HG03342 (cell line): ENCODE measurements at regions not wholly inside any gene's neighbourhood (a gene's known extent, or its start where the extent isn't known, plus 50 kb on each side); places are given as distances from the start of the nearest gene placed in this dataset.
"Not testable (repeated sequence)": the region's sequence is repeated elsewhere in the genome, so short reads cannot be mapped to it uniquely, and the experiment has no call there.

ENCODE experiments used
- ATAC-seq: cut with Tn5 transposase; IDR thresholded peaks from one replicate; pipeline ENCODE4 v1.9.1; 2021; ENCODE audit warnings: mild to moderate bottlenecking, moderate library complexity; ENCODE audit not compliant: unreplicated experiment

DNA sequence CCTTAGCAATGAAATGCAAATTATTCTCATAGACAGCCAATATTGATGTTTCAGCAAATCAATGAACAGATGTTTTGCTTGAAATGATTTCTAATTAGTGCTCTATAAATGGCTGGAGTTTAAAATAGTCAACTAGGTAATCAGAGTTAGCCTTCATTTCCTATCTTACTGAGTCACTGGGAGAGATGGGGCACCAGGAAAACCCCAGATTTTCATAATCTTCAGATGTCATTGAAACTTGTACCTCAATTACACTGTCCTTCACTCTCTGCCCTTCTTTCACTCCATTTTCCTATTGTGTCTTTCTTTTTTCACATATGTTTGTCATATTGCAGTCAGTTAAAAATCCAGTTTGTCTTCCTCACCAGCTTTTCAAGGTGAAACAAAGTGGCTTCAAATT lies 92.7 kb downstream of the C12orf75 start:
- no peak for ATAC-seq

DNA sequence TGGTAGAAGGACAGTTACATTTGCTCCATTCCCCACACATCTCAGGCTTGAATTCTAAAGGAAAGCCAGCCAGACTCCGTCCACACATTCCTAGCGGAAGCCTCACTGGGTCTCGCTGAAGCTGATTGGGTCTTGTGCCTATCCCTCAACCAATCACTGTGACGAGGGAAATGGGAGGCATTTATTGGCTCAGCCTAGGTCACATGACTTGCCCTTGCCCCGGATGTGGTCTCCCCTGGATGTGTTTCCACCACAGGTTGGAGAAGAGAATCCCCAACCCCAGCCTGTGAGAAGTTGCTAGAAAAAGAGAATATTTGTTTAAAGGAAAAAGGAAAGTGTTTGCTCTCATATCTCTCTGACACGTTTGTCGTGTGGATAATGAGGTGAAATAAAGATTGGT lies 93.4 kb downstream of the C12orf75 start:
- ATAC-seq: no peak

DNA sequence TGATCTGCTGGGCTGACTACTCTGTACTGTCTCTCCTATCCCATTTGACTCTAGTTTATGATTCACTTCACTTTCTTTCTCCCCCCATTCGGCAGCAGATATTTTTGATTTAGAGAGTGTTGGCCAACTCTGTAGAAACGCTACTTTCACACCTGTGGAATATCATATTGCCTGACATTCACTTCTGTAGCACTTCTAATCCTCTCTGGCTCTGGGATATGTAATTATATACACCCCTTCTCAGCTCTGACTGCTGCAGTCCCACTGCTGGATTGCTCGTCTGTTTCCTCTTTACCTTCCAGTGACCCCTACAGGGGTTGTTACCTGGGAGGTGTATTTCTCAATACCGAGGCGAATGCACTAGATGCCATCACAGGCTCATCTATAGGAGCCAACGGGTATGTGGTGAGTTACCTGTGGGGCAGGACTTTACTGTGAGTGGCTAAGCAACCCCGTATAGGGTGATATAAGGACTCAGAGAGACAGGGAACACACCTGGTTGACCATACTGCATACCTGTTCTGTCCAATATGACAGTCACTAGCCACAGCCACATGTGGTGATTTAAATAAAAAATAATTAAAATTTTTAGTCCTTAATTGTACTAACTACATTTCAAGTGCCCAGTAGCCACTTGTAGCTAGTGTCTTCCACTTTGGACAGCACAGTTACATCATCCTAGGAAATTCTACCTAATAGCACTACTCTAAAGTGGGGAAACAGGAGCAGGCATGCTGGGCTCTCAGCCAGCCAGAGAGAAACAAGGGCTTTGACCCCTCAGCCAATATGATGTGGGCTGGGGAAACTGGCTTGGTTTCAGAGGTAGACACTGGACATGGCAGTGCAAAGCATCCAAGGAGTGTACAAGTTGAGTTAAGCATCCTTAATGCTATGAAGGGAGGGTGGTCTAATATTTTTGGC lies 95.0 kb downstream of the C12orf75 start:
- ATAC-seq: no peak

DNA sequence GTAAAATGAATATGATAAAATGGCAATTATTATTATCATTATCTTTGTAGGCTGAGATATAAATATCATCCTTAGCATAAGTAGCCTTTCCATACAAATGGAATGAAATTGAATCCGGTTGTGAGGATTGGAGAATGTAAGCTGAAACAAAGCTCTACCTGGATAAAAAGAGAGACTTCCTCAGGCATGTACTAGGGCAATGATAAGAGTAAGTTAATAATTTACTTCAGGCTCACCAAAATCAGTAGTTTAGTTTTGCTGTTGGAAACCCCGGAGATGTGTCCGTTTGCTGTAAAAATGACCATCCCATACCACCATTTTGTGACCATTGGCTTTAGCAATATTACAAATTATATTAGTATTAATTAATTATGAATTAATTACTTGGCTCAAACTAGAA lies 96.3 kb downstream of the C12orf75 start:
- ATAC-seq: no peak

DNA sequence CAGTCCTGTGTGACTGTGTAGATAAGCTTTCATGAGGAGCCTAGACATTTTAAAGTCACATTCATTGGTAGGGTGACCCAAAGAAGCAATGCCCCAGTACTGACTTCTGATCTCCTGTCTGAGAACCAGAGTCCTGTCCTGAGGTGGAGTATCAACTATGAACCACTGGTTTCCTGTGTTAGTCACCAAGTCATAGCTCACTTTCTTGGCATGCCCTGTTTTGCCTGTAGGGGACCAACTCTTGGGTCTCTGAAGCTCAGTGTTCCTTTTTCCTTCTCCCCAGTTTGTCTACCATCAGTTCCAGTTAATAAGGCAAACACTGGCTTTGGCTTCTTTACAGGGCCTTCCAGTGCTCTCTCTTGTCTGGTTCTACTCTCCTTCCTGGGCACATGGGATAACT lies 97.4 kb downstream of the C12orf75 start:
- no peak for ATAC-seq

DNA sequence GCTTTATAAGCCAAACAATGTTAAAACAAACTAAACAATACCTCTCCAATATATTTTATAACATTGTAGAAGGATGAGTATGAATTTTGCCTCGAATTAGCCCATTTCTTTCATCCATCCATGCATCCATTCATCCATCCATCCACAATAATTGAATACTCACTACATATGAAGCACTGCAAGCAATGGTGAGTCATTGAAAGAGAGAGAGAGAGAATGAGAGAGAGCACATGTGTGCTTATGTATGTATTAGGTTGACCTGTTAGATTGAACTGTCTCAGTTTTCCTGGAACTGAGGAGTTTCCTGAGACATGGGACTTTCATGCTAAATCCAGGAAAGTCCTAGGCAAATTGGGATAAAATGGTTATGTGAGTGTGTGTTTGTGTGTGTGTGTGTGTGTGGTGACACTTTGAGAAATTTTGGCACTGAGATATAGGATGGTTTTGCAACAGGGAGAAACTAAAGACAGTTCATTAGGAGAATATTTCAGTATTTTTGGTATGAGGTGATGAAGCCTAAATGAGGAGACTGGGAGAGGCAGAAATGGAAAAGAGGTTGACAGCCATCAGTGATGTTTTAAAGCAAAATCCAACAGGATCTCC lies 98.4 kb downstream of the C12orf75 start:
- ATAC-seq: no peak

DNA sequence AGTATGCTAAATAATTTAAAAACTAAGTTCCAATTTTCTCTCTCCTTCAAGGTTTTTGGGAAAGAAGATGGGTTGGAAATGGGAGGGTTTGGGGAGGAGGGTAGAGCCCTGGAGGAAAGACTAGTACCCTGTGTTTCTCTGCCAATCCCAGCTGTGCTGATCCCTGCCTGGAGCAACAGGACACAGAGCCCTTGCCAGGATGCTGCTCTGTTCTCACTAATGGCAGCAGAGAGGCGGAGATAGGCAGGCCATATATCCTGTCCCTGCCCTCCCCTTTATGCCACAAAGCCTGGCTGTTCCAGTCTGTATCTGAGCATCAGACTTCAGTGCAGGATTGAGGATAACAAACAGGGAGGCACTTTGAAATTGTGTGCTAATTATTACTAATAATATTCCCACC lies 99.0 kb downstream of the C12orf75 start:
- ATAC-seq: no peak

DNA sequence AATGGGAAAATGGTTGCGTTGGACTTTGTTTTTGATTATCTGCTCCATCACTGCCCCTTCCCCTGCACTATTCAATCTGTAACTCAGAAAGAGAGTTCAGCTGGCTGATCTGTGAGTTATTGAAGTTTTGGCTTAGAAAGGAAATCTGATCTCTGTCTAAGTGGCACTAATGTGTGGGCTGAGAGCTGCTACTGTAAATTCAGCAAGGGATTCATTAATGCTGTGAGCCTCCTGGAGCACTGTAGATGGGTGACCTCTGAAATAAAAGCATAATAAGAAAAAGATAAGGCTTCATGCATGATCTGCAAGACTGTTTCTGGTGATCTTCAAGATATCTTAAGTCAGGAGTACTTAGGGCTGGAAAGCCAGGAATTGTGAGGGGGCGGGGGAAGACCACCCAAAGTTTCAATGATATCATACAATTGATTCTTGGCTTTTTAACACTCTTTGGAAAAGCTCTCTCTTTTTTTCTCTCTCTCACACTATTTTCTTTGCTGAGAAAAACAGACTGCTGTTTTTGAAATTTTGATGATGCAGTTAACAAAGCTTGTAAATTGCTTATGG lies 101.1 kb downstream of the C12orf75 start:
- ATAC-seq: no peak

DNA sequence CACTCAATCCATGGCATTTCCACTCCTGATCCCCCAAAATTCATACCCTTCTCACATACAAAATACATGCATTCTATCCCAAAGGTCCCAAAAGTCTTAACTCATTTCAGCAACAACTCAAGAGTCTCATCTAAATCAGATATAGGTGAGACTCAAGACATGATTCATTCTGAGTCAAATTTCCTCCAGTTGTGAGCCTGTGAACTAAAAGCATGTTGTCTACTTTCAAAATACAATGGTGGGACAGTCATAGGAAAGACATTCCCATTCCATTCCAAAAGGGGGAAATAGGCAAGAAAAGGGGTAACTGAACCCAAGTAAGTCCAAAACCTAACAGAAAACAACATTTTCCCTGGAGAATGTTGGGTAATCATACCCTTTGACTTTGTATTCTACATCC lies 103.3 kb downstream of the C12orf75 start:
- ATAC-seq: no peak

DNA sequence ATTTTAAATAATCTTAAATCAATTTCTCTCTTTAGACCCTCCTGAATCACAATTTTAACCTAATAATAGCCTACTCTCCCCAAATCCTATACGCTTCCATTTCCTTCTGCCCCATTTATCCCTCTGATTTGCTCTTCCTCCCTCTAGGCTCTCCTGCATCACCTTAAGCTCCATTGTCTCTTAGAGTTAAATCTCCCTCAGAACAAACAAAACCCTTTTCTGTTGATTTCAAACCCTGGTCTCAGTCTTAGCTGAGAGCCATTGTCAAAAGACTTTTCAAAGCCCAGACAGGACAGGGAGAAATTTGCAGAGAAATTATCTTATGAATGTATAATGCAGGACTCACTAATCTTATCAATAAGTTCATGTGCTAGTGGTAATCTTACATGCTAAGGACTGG lies 106.1 kb downstream of the C12orf75 start:
- ATAC-seq: no peak

DNA sequence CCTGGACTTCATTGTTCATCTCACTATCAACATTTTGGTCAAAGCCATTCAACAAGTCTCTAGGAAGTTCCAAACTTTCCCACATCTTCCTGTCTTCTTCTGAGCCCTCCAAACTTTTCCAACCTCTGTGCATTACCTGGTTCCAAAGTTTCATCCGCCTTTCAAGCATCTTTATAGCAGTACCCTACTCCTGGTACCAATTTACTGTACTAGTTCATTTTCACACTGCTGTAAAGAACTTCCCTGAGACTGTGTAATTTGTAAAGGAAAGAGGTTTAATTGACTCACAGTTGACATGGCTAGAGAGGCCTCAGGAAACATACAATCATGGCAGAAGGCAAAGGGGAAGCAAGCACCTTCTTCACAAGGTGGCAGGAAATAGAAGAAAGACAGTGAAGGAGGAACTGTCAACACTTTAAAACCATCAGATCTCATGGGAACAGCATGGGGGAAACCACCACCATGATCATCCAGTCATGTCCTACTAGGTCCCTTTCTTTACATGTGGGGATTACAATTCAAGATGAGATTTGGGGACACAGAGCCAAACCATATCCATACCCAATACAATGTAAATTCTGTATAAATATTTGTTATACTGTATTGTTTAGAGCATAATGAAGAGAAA lies 109.7 kb downstream of the C12orf75 start:
- no peak for ATAC-seq

DNA sequence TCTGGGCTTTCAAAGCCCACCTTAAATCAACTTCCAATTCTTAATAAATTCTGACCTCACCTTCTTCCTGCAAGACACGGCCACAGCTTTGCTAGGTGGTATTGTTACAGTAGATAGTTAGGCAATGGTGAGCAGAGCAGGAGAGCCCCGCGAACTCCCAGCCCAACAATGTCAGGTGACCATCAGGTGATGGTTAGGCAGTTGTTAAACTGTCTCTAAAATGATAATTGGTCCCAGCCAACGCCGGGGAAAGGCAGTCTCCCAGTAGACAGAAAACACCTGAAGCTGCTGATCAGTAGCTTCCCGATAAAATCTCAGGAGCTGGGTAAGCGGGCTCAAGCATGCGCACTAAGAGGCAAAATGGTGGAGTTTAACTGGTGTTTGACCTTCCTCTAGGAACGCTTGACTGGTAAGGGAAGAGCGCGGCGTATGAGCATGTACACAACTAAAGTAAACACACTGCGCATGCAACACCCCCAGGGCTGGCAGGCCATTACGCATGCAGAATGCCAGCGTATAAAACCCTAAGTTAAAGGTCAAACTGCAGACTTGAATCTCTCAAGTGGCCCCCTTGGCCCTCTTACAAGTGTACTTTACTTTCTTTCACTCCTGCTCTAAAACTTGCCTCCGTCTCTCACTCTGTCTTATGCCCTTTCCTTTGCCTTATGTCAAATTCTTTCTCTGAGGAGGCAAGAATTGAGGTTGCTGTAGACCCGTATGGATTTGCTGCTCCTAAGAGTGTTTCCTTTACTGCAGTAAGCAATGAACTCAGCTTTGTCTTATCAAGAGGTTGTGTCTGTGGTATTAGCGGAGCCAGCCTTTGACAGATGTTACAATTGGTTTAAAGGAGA lies 113.5 kb downstream of the C12orf75 start:
- ATAC-seq: no peak

DNA sequence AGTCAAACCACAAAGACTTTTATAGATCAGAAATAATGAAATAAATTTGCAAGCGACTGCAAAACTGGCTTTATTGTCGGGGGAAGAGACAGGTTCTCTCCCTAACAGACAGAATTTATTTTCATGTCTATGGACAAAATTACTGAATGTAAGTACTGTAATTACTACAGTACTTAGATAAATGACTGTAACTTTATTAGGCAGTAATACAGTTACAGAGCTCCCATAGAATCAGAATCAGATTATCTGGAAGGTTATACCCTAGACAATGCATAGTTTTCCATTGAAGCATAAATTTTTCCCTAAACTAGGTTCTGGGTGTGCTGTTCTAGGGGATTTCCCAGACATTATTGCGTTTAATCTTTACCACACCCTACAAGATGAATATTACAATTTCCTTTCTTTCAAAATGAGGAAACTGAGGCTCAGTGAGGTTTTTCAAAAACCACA lies 114.2 kb downstream of the C12orf75 start:
- ATAC-seq: no peak

DNA sequence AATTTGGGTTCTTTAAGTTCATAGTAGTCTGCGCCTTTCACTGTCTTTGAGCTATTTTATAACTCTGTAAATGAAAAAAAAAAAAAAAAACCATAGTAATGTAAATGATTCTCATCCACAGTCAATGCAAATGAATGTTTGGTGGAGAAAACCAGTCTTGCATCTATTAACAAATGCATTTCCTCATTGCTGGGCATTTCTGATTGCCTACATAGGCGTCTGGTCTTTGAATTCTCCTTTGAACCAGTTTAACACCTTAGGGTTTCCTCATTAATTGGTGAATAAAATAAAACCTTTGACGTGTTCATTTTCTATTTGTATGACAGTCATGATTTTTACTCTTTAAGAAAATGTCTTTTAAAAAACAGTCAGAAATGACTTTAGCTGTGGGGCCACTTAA lies 114.8 kb downstream of the C12orf75 start:
- ATAC-seq: no peak

DNA sequence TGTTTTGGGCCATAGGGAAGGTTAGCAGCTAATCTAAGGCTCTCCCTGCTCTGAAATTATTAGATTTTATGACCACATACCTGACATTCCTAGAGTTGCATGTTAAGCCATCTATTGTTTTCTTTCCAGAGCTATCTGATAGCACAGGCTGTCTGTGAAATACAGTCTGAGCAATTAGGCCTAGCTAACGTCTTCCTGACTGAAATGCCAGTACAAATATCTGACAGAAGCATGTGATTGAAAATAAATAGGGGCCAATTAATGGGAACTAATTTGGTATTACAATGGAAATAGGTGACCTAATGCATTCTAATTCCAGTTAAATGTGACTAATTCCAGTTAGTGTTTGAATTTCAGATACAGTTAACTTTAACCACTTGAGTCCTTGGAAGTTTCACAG lies 115.2 kb downstream of the C12orf75 start:
- no peak for ATAC-seq

DNA sequence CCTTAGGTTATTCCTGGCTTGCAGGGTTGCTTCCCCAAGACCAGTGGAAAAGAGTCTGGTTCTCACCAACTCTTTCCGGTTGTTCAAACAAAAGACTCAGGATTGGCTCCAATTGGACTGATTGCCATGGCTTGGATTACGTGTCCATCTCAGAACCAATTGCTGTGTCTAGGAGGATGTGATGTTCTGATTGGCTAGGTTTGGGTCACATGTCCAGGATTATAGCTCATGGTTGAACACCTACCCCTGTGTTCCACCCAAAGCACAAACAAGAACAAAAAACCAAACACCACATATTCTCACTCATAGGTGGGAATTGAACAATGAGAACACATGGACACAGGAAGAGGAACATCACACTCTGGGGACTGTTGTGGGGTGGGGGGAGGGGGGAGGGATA lies 116.0 kb downstream of the C12orf75 start:
- ATAC-seq: not testable (repeated sequence)

DNA sequence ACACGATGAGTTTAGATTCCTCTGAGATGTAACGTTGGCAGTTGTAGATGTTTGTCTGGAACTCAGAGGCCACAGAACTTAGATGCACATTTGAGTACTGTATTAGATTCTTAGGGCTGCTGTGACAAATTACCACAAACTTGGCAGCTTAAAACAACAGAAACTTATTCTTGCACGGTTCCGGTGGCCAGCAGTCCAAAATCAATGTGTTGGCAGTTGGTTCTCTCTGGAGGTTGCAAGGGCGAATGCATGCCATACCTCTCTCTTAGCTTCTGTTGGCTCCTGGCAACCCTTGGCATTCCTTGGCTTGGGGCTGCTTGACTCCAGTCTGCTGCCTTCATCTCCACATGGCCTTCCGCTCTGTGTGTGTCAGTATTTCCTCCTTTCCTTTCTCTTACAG lies 118.9 kb downstream of the C12orf75 start:
- no peak for ATAC-seq

DNA sequence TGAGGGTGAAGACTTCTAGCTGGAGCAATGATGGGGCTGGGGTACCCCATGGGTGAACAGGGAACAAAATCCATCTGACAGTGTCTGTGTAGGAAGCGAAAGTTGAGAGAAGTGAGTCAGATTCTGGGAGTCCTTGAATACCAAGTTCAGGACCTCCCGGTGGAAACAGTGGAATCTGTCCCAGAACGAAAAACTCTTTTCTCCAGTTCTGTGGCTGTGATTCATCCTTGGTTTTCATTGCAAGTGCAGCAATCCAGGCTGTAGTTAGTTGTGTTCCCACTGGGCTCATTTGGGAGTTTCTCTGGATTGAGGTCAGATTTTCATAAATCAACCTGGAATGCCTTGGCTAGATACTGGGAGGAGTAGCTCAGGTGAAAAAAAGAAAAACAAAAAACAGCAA lies 120.7 kb downstream of the C12orf75 start:
- ATAC-seq: no peak

DNA sequence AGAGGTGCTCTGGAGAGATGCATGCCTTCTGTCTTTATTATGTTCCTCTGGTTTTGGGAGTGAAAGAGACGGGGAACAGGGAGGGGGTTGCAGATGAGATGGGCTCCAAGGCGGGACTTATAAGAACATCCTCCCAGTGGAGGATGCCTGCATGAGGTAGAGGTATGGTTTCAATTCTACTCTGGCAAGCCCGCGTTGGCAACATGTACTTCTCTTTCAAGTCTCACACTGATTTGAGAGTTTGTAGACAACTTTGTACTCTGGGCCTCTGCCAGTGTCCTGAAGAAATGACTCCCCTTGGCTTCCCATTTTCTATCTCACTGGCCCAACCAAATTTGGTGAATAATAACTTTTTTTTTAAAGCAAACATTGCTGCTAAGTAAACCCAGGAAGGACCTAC lies 121.3 kb downstream of the C12orf75 start:
- no peak for ATAC-seq

DNA sequence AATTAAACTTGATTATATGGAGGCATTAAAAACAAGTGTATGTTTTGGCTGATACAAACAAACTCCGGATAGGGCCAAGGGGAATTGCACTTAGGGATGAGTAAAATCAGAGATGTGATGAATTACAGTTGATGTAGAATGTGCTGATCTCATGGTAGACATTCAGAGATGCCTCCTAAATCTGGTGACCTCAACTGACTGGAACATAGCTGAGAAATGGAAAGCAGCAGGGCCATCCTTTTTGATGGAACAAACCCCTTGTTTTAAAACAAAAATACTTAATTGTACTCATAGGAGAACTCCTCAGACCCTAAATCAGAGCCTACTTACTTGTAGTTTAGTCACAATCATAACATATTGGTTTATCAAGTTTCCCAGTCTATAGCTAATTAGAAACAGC lies 122.8 kb downstream of the C12orf75 start:
- no peak for ATAC-seq

DNA sequence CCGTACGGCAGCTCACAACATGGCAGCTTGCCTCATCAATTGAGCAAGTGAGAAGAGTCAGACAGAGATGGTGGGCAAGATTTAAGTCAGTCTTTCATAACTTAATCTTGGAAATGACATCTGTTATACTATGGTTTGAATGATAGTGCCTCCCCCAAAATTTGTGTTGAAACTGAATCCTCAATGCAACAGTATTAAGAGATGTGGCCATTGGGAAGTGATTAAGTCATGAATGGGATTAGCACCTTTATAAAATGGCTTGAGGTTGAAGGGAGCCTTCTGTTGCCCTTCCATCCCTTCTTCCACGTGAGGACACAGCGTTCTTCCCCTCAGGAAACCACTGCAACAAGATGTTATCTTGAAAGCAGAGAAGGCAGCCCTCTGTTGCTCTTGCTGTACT lies 124.2 kb downstream of the C12orf75 start:
- no peak for ATAC-seq
